Adipocyte (in vitro differentiated cells): ENCODE measurements at regions not wholly inside any gene's neighbourhood (a gene's known extent, or its start where the extent isn't known, plus 50 kb on each side); places are given as distances from the start of the nearest gene placed in this dataset.
A peak's percentile ranks its signal among the peaks of the same experiment; 100 is the strongest.

Experiments used
- DNase-seq: peaks from one replicate; pipeline ENCODE4 v3.0.0-alpha.2; 2015; ENCODE audit warnings: low read depth
- H3K27me3 ChIP-seq: replicated peaks from 2 replicates; pipeline ENCODE4 v1.7.0; 2013; ENCODE audit warnings: mild to moderate bottlenecking, low read length, moderate library complexity; ENCODE audit not compliant: control insufficient read depth, insufficient read depth
- H3K36me3 ChIP-seq: 2 replicates; pipeline ENCODE4 v1.7.0; 2013; ENCODE audit warnings: low read length, mild to moderate bottlenecking, moderate library complexity; ENCODE audit not compliant: control insufficient read depth, insufficient read depth, severe bottlenecking
- H3K4me1 ChIP-seq: 2 replicates; pipeline ENCODE4 v1.7.0; 2013; ENCODE audit warnings: mild to moderate bottlenecking, low read length, moderate library complexity; ENCODE audit not compliant: control insufficient read depth, insufficient read depth
- H3K4me3 ChIP-seq: 2 replicates; pipeline ENCODE4 v1.7.0; 2013; ENCODE audit warnings: mild to moderate bottlenecking, low read length, moderate library complexity
- H3K9ac ChIP-seq: 2 replicates; pipeline ENCODE4 v1.7.0; 2013; ENCODE audit warnings: mild to moderate bottlenecking, low read length, moderate library complexity
- H3K9me3 ChIP-seq: 2 replicates; pipeline ENCODE4 v1.7.0; 2013; ENCODE audit warnings: mild to moderate bottlenecking, low read length, moderate library complexity; ENCODE audit not compliant: control insufficient read depth

DNA sequence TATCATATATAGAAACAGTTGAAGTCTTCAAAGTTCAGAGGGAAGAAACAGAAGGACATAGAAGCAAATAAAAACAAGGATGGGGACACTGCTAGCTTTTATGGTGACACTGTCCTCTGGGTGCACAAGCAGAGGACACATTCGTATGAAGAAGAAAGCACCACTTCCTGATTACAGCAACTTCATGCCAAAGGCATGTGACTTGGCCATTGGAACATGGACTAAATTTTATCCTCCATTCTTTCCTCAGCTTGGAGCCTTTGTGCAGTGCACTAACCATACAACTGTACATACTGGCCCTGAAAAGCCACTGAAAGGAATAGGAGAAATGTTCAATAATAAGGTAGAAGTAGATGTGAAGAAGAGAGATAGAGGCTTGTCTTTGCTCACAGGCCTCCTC, 223.3 kb downstream of the MTX2 start:
- Histone ChIP-seq H3K36me3 (no peaks in the 10 kb centered on the region), H3K4me1 (peaks cover 55% of the 10 kb centered on the region), H3K9ac (no peak overlapping the region), H3K27me3 (no peaks in the 10 kb centered on the region), H3K4me3 (no peak overlapping the region), H3K9me3 (no peaks in the 10 kb centered on the region)
- no peak for DNase-seq

DNA sequence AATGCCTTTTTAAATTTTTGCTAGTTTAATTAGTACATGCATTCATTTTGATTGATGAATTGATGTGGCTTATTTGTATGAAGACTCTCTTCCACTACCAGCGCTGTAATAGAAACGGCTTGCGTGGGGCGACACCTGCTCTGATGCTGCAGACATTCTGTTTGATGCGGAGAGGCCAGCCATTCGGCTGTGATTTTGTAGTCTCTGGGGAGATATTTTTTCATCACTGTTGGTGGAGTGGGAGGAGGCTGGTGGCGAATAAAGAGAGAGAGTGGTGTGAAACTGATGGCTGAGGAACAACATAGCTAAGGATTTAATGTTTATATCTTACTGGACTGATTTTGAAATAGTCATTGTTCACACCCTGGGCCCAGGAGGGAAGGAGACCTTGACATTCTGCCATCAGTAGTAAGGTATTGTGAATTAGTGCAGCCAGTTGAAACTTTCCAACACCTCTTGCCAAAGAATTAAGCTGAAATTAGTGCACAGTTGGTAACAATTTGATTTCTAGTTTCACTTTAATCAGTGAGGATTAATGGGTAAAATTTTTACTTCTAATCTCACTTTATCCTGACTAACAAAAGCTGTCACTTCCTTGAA, 224.1 kb downstream of the MTX2 start:
- H3K4me1 ChIP-seq: peaks cover 55% of the 10 kb centered on the region
- no peak overlapping the region for H3K9ac ChIP-seq
- DNase-seq: no peak
- no peaks in the 10 kb centered on the region for H3K27me3 ChIP-seq
- no peaks in the 10 kb centered on the region for H3K9me3 ChIP-seq
- no peak overlapping the region for H3K4me3 ChIP-seq
- H3K36me3 ChIP-seq: no peaks in the 10 kb centered on the region

DNA sequence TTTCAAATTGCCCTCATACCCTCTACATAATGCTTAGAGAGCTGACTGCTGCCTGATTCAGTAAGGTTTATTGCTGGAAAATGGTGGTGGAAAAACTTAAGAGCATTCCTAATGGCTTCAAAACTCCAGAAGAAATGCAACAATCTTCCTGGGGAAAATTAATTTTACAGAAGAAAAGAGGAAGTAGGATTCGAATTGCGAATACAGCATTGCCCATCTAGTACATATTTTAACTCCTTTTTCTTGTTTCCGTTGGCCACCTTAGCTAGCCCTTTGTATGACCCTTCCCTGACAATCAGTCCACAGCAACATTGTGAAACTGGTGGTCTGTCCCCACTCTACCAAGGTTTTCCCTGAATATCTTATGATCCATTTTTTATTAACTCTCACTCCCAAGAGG, 224.7 kb downstream of the MTX2 start:
- Histone ChIP-seq H3K36me3 (no peaks in the 10 kb centered on the region), H3K27me3 (no peaks in the 10 kb centered on the region), H3K4me3 (no peak overlapping the region), H3K9ac (no peak overlapping the region), H3K4me1 (peaks cover 52% of the 10 kb centered on the region), H3K9me3 (no peaks in the 10 kb centered on the region)
- DNase-seq: no peak

DNA sequence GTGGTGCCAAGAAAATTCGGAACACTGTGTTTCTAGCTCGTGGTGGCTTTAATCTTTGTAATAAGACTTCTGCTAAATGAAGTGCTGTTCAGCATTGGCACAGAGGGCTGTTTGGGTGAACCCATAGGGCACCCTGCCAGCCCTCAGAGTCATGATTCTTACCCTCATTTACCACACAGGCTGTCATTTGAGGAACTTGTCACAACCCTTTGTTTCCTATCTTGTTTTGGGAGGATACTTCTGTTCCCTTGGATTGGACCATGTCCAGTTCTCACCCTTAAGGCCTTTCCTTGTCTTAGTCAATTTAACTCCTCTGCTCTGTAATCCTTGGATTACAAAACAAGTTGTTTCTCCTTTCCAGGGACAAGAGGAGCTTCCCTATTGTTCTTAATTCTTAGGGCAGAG, 225.7 kb downstream of the MTX2 start:
- no peak overlapping the region for H3K4me3 ChIP-seq
- H3K27me3 ChIP-seq: no peaks in the 10 kb centered on the region
- H3K36me3 ChIP-seq: no peaks in the 10 kb centered on the region
- H3K4me1 ChIP-seq: peaks cover 44% of the 10 kb centered on the region
- DNase-seq: no peak
- H3K9ac ChIP-seq: no peak overlapping the region
- H3K9me3 ChIP-seq: no peaks in the 10 kb centered on the region

DNA sequence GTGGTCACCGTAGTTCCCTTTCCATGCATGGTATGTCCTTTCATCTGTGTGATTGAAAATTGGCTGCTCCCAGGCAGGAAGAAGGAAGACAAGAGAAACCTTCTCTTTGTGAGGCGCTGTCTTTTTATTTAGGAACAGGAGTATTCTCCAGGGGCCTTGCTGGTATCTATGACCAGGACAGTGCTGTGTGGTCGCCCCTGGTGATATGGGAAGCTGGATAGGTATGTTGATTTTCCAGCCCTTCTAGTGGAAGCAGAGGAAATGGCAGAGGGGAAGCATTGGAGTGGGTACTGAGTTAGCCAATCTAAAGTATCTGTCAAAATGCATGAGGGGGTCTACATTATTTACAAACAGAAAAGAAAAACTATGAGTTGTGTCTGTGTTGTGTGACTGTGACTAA, 226.6 kb downstream of the MTX2 start:
- no peak for DNase-seq
- no peak overlapping the region for H3K9ac ChIP-seq
- H3K27me3 ChIP-seq: no peaks in the 10 kb centered on the region
- H3K9me3 ChIP-seq: no peaks in the 10 kb centered on the region
- no peak overlapping the region for H3K4me3 ChIP-seq
- no peaks in the 10 kb centered on the region for H3K36me3 ChIP-seq
- peaks cover 44% of the 10 kb centered on the region for H3K4me1 ChIP-seq

DNA sequence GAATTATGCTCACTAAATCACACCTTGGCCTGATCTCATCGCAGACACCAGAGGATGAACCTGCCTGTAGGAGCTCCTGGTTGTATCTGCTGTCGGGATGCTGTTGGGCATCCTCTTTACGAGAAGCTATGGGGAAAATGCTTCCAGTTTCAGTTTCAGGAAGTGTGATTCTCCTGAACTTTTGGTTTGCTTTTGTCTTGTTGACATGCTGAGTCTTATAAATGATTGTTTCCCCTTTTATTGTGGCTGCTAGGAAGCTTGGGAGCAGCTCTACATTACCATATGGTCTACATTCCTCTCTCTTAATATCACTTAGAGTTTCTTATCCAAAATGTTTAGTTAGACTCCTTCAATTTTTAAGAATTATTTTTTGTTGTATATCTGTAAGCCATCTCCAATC, 227.5 kb downstream of the MTX2 start:
- no peak for DNase-seq
- Histone ChIP-seq H3K36me3 (no peaks in the 10 kb centered on the region), H3K9me3 (no peaks in the 10 kb centered on the region), H3K9ac (no peak overlapping the region), H3K4me3 (peak overlapping the region; percentile 28), H3K4me1 (peaks cover 40% of the 10 kb centered on the region), H3K27me3 (no peaks in the 10 kb centered on the region)

DNA sequence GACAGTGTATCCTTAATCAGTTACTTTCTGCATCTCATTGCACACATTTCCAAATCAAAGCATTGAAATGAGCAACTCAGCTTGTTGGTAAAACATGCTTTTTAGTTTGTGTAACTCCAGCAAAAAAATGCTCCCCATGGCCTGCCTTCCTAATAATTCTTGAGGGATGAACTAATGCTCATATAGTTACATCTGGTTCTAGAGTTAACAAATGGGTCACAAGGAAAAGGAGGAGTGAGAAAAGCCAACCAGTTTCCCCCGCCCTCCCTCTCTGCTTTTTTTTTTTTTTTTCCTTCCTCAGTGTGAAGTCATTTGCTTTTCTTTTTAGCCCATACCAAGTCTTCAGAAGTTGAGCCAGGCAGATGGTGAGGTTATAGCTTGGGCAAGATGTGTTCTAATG, 231.7 kb downstream of the MTX2 start:
- no peak overlapping the region for H3K9ac ChIP-seq
- no peaks in the 10 kb centered on the region for H3K9me3 ChIP-seq
- no peaks in the 10 kb centered on the region for H3K27me3 ChIP-seq
- no peaks in the 10 kb centered on the region for H3K36me3 ChIP-seq
- no peak for DNase-seq
- H3K4me1 ChIP-seq: peaks cover 15% of the 10 kb centered on the region
- H3K4me3 ChIP-seq: no peak overlapping the region

DNA sequence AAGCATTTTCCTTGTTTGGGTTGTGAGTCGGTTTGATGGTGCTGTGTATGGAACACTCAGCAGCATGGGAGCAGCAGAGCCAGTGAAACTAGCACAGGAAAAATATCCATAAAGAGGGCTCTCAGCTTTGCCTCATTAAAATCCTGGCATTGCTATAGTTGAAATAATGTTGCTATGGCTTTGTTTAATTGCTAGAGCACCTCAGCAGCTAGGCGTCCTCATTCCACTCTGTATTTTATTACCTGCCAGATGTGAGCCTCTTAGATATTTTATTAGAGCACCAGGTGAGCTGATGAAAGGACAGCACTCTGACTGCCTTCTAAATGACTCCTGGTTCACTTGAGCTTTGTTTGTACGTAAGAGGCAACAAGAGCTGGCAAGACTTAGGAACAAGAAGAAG, 232.4 kb downstream of the MTX2 start:
- no peak overlapping the region for H3K4me3 ChIP-seq
- H3K36me3 ChIP-seq: no peaks in the 10 kb centered on the region
- no peaks in the 10 kb centered on the region for H3K27me3 ChIP-seq
- DNase-seq: no peak
- no peak overlapping the region for H3K9ac ChIP-seq
- H3K9me3 ChIP-seq: no peaks in the 10 kb centered on the region
- H3K4me1 ChIP-seq: peaks cover 15% of the 10 kb centered on the region

DNA sequence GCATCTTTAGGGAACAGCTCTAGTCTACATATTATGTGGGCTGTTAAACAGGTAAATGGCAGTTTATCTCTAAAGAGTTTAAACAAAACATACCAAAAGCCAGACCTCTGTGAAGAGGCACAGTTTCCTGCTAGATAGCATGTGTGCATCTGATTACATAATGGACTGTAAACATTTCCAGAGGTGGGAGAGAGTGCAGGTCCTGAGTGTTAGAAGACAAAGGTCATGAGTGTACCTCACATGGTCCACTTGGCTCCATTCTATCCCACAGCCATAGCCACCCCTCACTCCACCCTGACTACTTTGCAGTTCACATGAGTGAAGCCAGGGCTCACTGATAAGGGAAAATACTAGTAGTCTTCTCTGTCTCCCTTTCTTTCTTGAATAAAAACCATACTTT, 233.4 kb downstream of the MTX2 start:
- no peaks in the 10 kb centered on the region for H3K27me3 ChIP-seq
- no peak overlapping the region for H3K4me3 ChIP-seq
- no peak for DNase-seq
- H3K4me1 ChIP-seq: peaks cover 19% of the 10 kb centered on the region
- H3K36me3 ChIP-seq: no peaks in the 10 kb centered on the region
- no peaks in the 10 kb centered on the region for H3K9me3 ChIP-seq
- no peak overlapping the region for H3K9ac ChIP-seq

DNA sequence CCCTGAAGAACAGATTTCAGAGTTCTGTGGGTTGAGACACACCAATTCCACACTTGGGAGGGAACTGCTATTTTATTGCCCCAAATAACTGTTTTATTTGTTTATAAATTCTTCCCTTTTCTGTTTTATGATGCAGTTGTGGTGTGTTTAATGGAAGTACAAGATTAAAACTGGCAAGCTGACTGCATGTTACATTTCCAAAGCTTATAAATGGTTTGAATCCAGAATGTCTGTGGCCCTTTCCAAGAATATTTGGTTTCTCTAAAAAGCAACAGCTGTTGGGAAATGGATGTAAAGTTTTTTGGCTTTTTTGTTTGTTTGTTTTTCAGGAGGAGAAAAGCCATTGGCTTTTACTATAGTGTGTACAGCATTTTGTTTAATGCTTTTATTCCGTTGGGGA, 234.5 kb downstream of the MTX2 start:
- H3K27me3 ChIP-seq: no peaks in the 10 kb centered on the region
- H3K9ac ChIP-seq: no peak overlapping the region
- no peaks in the 10 kb centered on the region for H3K36me3 ChIP-seq
- H3K9me3 ChIP-seq: no peaks in the 10 kb centered on the region
- no peak for DNase-seq
- peaks cover 28% of the 10 kb centered on the region for H3K4me1 ChIP-seq
- H3K4me3 ChIP-seq: no peak overlapping the region

DNA sequence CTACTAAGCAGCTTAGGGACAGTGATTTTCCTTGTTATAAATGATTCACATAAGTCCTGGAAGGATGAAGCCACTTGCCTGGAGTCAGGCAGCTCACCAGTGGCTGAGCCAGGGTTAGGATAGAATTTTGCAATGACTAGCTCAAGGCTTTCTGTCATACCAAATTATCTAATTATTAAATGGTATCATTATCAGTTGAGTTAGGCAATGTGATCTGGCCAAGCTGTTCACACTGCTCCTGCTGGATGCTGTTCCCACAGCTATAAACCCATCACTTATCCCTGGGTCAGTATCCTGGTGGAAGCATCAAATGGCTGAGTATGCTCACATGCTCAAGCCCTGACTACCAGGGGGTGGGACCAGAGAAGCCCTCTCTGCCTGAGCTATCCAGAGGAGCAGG, 235.2 kb downstream of the MTX2 start:
- Histone ChIP-seq H3K4me3 (no peak overlapping the region), H3K9me3 (no peaks in the 10 kb centered on the region), H3K27me3 (no peaks in the 10 kb centered on the region), H3K36me3 (no peaks in the 10 kb centered on the region), H3K9ac (no peak overlapping the region), H3K4me1 (peaks cover 28% of the 10 kb centered on the region)
- DNase-seq: no peak

DNA sequence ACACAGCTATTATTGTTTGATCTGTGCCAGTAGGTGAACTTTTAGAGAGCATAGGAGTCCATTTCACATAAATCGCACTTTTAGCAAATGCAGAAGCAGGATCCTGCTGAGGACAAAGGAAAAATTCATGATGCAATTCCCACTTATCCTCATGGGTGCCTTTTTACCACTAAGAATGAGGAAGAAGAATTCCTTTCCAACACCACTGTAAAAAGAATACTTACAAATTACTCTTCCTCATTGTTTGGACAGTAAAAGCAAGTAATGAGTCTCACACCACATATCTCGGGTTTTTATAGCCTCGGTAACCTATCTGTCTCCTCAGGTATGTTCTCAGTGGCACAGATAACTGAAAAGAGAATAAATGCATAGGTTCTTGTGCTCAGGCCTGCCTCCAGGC, 238.5 kb downstream of the MTX2 start:
- H3K4me1 ChIP-seq: peaks cover 14% of the 10 kb centered on the region
- no peak overlapping the region for H3K9ac ChIP-seq
- no peak for DNase-seq
- H3K36me3 ChIP-seq: no peaks in the 10 kb centered on the region
- no peak overlapping the region for H3K4me3 ChIP-seq
- no peaks in the 10 kb centered on the region for H3K27me3 ChIP-seq
- H3K9me3 ChIP-seq: no peaks in the 10 kb centered on the region
